H1 (cell line): ENCODE measurements at regions not wholly inside any gene's neighbourhood (a gene's known extent, or its start where the extent isn't known, plus 50 kb on each side); places are given as distances from the start of the nearest gene placed in this dataset.

Experiments
- CTCF ChIA-PET: fragments of 300-600 bp; sonication (Branson Sonifier 250); formaldehyde crosslinking; loops from one replicate; lab custom pipeline; 2021; ENCODE audit not compliant: partially characterized antibody; lab: Charles Lee
- POLR2A ChIA-PET: fragments of 300-600 bp; sonication (Branson Sonifier 250); formaldehyde crosslinking; loops from one replicate; lab custom pipeline; 2021; ENCODE audit warnings: inconsistent platforms; ENCODE audit not compliant: partially characterized antibody; lab: Charles Lee
- DNase-seq, 2 experiments: peaks; one replicate each; pipeline versions ENCODE4 v3.0.0 to v3.0.0-alpha.2; 2010 to 2022; ENCODE audit warnings: low spot score in 2 of 2, low read depth in 1 of 2, mixed read lengths in 1 of 2
- FAIRE-seq: peaks from 2 replicates; lab custom pipeline; 2011; peaks lifted over from hg19 to GRCh38; lab: Jason Lieb, UNC
- H2AFZ ChIP-seq: 2 replicates; pipeline ENCODE4 v1.8.1; 2012; ENCODE audit warnings: low read length, inconsistent platforms
- H2AK5ac ChIP-seq: 2 replicates; pipeline ENCODE4 v1.6.1; 2013; ENCODE audit warnings: low read depth, low read length
- H2BK120ac ChIP-seq: replicated peaks from 2 replicates; pipeline ENCODE3; 2013; ENCODE audit warnings: low read depth, low read length, inconsistent platforms
- H2BK12ac ChIP-seq: 2 replicates; pipeline ENCODE4 v1.6.1; 2013; ENCODE audit warnings: low read depth, low read length
- H2BK15ac ChIP-seq: 2 replicates; pipeline ENCODE4 v1.6.1; 2013; ENCODE audit warnings: low read length
- H2BK20ac ChIP-seq: 2 replicates; pipeline ENCODE4 v1.6.1; 2013; ENCODE audit warnings: low read length
- H2BK5ac ChIP-seq: 2 replicates; pipeline ENCODE4 v1.6.1; 2013; ENCODE audit warnings: low read depth, low read length
- H3K14ac ChIP-seq: 2 replicates; pipeline ENCODE4 v1.6.1; 2013; ENCODE audit warnings: inconsistent platforms; ENCODE audit not compliant: insufficient read length
- H3K18ac ChIP-seq: 2 replicates; pipeline ENCODE4 v1.6.1; 2013; ENCODE audit warnings: low read length; ENCODE audit errors: extremely low read depth
- H3K23ac ChIP-seq: 2 replicates; pipeline ENCODE4 v1.6.1; 2013; ENCODE audit warnings: inconsistent platforms; ENCODE audit not compliant: insufficient read length
- H3K23me2 ChIP-seq: 2 replicates; pipeline ENCODE4 v1.6.1; 2013; ENCODE audit warnings: low read depth, low read length
- H3K27ac ChIP-seq: 2 replicates; pipeline ENCODE4 v1.6.1; 2011; ENCODE audit warnings: low read depth, low read length, inconsistent platforms
- H3K27me3 ChIP-seq, 4 experiments: replicated peaks in 1 of 4; 1 replicate in 1 of 4; 2 replicates in 3 of 4; pipeline versions ENCODE4 v1.6.1 to v1.8.1; 2011 to 2013; ENCODE audit warnings: low read length in 3 of 4, mild to moderate bottlenecking in 3 of 4, inconsistent platforms in 2 of 4, mixed read lengths in 2 of 4, moderate library complexity in 1 of 4; ENCODE audit not compliant: control insufficient read depth in 3 of 4, insufficient read depth in 3 of 4; ENCODE audit errors: extremely low read depth in 1 of 4
- H3K36me3 ChIP-seq, 4 experiments: 2 replicates each; pipeline versions ENCODE4 v1.6.1 to v1.8.1; 2011 to 2013; ENCODE audit warnings: mild to moderate bottlenecking in 4 of 4, low read length in 3 of 4, moderate library complexity in 2 of 4, control low read depth in 1 of 4, inconsistent platforms in 1 of 4; ENCODE audit not compliant: insufficient read depth in 4 of 4, control insufficient read depth in 2 of 4
- H3K4ac ChIP-seq: replicated peaks from 2 replicates; pipeline ENCODE3; 2013; ENCODE audit warnings: low read length, low read depth, mixed read lengths, inconsistent platforms; ENCODE audit not compliant: insufficient read length
- H3K4me1 ChIP-seq, 4 experiments: replicated peaks in 1 of 4; 1 replicate in 1 of 4; 2 replicates in 3 of 4; pipeline versions ENCODE4 v1.6.1 to v1.8.1; 2011 to 2013; ENCODE audit warnings: low read length in 3 of 4, inconsistent platforms in 2 of 4, mixed read lengths in 1 of 4; ENCODE audit not compliant: insufficient read depth in 4 of 4, control insufficient read depth in 3 of 4
- H3K4me2 ChIP-seq, 2 experiments: 2 replicates each; pipeline versions ENCODE4 v1.6.1 to v1.8.1; 2011 to 2013; ENCODE audit warnings: low read depth in 2 of 2, low read length in 2 of 2, control low read depth in 1 of 2, inconsistent platforms in 1 of 2, mild to moderate bottlenecking in 1 of 2; ENCODE audit not compliant: insufficient read depth in 1 of 2
- H3K4me3 ChIP-seq, 4 experiments: fragments of 200-600, 300-600 bp in 1 of 4; sonication (generic), shearing (Covaris generic), sonication (Bioruptor Twin) in 1 of 4; 2 replicates each; pipeline versions ENCODE4 v1.5.1 to v1.8.1; 2011 to 2016; ENCODE audit warnings: low read length in 4 of 4, low read depth in 3 of 4, control low read depth in 2 of 4, inconsistent platforms in 2 of 4, mild to moderate bottlenecking in 2 of 4, mixed read lengths in 1 of 4, moderate library complexity in 1 of 4; ENCODE audit not compliant: insufficient read depth in 2 of 4; ENCODE audit errors: extremely low read depth in 1 of 4
- H3K56ac ChIP-seq: replicated peaks from 2 replicates; pipeline ENCODE3; 2013; ENCODE audit warnings: low read depth, mild to moderate bottlenecking, mixed read lengths, low read length, inconsistent platforms; ENCODE audit not compliant: insufficient read length
- H3K79me1 ChIP-seq: 2 replicates; pipeline ENCODE4 v1.6.1; 2013; ENCODE audit warnings: low read depth, low read length, control low read depth
- H3K79me2 ChIP-seq, 2 experiments: 2 replicates each; pipeline versions ENCODE4 v1.6.1 to v1.8.1; 2012 to 2013; ENCODE audit warnings: low read length in 2 of 2, mild to moderate bottlenecking in 2 of 2, inconsistent platforms in 1 of 2; ENCODE audit not compliant: insufficient read depth in 2 of 2, control insufficient read depth in 1 of 2
- H3K9ac ChIP-seq, 4 experiments: replicated peaks in 1 of 4; 1 replicate in 1 of 4; 2 replicates in 3 of 4; pipeline versions ENCODE4 v1.6.1 to v1.8.1; 2011 to 2013; ENCODE audit warnings: low read depth in 3 of 4, low read length in 3 of 4, control low read depth in 2 of 4, mild to moderate bottlenecking in 2 of 4, moderate library complexity in 2 of 4, inconsistent platforms in 1 of 4; ENCODE audit errors: extremely low read depth in 1 of 4
- H3K9me3 ChIP-seq, 2 experiments: 2 replicates each; pipeline versions ENCODE4 v1.6.1 to v1.8.1; 2012 to 2013; ENCODE audit warnings: mild to moderate bottlenecking in 2 of 2, moderate library complexity in 2 of 2, control low read depth in 1 of 2, inconsistent platforms in 1 of 2, low read depth in 1 of 2, low read length in 1 of 2, mixed read lengths in 1 of 2; ENCODE audit not compliant: insufficient read depth in 2 of 2
- H4K20me1 ChIP-seq, 2 experiments: replicated peaks in 1 of 2; 2 replicates each; pipeline versions ENCODE3 to v1.8.1; 2011 to 2013; ENCODE audit warnings: inconsistent platforms in 2 of 2, low read length in 2 of 2, mild to moderate bottlenecking in 1 of 2; ENCODE audit not compliant: insufficient read depth in 2 of 2, control insufficient read depth in 1 of 2
- H4K5ac ChIP-seq: 2 replicates; pipeline ENCODE4 v1.6.1; 2013; ENCODE audit warnings: low read length, low read depth, mixed read lengths, inconsistent platforms; ENCODE audit not compliant: insufficient read length
- H4K8ac ChIP-seq: 2 replicates; pipeline ENCODE4 v1.8.0; 2013; ENCODE audit warnings: mild to moderate bottlenecking, moderate library complexity, low read length, inconsistent platforms; ENCODE audit not compliant: insufficient read depth; ENCODE audit errors: extremely low read depth
- H4K91ac ChIP-seq: replicated peaks from 2 replicates; pipeline ENCODE3; 2013; ENCODE audit warnings: low read length, mixed read lengths, inconsistent platforms; ENCODE audit not compliant: insufficient read length
- BCL11A ChIP-seq, 2 experiments: IDR thresholded peaks; one replicate each; pipeline ENCODE4 v1.6.1; 2011; ENCODE audit warnings: low read depth in 2 of 2, low read length in 2 of 2, mild to moderate bottlenecking in 2 of 2
- CBX5 ChIP-seq: fragments of 300-800, 300-1000 bp; sonication (generic); IDR thresholded peaks from 2 replicates; pipeline ENCODE4 v1.7.1; 2016; ENCODE audit warnings: antibody characterized with exemption, low read length, low read depth
- HDAC2 ChIP-seq, 2 experiments: fragments of 300-600 bp in 1 of 2; sonication (generic) in 1 of 2; IDR thresholded peaks; 2 replicates each; pipeline ENCODE4 v1.6.1; 2011 to 2012; ENCODE audit warnings: low read depth in 2 of 2, low read length in 2 of 2, mild to moderate bottlenecking in 2 of 2, moderate library complexity in 2 of 2, borderline replicate concordance in 1 of 2, inconsistent platforms in 1 of 2
- RFX5 ChIP-seq: IDR thresholded peaks from 2 replicates; pipeline ENCODE4 v1.6.1; 2011; ENCODE audit warnings: low read depth, low read length, improper control_type of control experiment, borderline replicate concordance
- TAF1 ChIP-seq: IDR thresholded peaks from 2 replicates; pipeline ENCODE4 v1.6.1; 2011; ENCODE audit warnings: mild to moderate bottlenecking, low read depth, low read length
- TBP ChIP-seq: IDR thresholded peaks from 2 replicates; pipeline ENCODE4 v1.6.1; 2011; ENCODE audit warnings: low read depth, low read length, improper control_type of control experiment
- TEAD4 ChIP-seq: IDR thresholded peaks from 2 replicates; pipeline ENCODE4 v1.6.1; 2012; ENCODE audit warnings: low read depth, low read length, inconsistent platforms, mixed read lengths
- WGBS, 2 experiments: shearing (Covaris generic) in 1 of 2; methylation state at CpG; one replicate each; pipeline versions ENCODE4 v1.1.6 to v1.1.7; 2013 to 2015; ENCODE audit warnings: low lambda C conversion rate in 2 of 2, mixed read lengths in 2 of 2, inconsistent platforms in 1 of 2, low coverage in 1 of 2, missing lambda C conversion rate in 1 of 2; ENCODE audit not compliant: insufficient replicate concordance in 2 of 2, insufficient coverage in 1 of 2, insufficient read length in 1 of 2; ENCODE audit errors: extremely low coverage in 1 of 2, missing lambda C conversion rate in 1 of 2; 5-methylcytosine and 5-hydroxymethylcytosine counted together
- TF ChIP-seq, protein P1 (sequence below): IDR thresholded peaks from 2 replicates; pipeline ENCODE4 v1.6.1; 2012; ENCODE audit warnings: inconsistent platforms
- TF ChIP-seq, protein P2 (sequence below): IDR thresholded peaks from 2 replicates; pipeline ENCODE4 v1.6.1; 2012; ENCODE audit warnings: low read length, inconsistent platforms

- ChIA-PET POLR2A (interaction anchor here (0.6 to 3.5 kb wide), 3 partner anchors 11 to 134 kb away, joined by 3 to 11 read pairs (median 5); partner anchors contain the start of gene TRIM13), CTCF (interaction anchor here (0.6 to 2.2 kb wide), 3 partner anchors 11 to 506 kb away, joined by 3 to 6 read pairs (median 3); no protein-coding TSS in a partner anchor)
- no peak overlapping the region for H3K9ac ChIP-seq
- no peak overlapping the region for H3K4ac ChIP-seq
- no peak overlapping the region for H3K56ac ChIP-seq
- H3K4me3 ChIP-seq, result peak overlapping the region; percentile 34 to 85 (median 40); a peak in 7 of 8 replicates
- no peak overlapping the region for H4K5ac ChIP-seq
- H3K4me1 ChIP-seq, result peaks cover 8 to 45% (median 26%) of the 10 kb centered on the region in 4 experiments
- H2BK12ac ChIP-seq, result no peak overlapping the region
- no peaks in the 10 kb centered on the region for H3K9me3 ChIP-seq
- DNase-seq, result peak in 1 of 2 experiments; percentile 77
- peak overlapping the region; percentile 88 to 98 for H3K4me2 ChIP-seq
- no peak overlapping the region for H2BK120ac ChIP-seq
- peaks cover 23% of the 10 kb centered on the region; the same call in 1 of the 2 replicates for H3K23me2 ChIP-seq
- H3K79me2 ChIP-seq, result no peaks in the 10 kb centered on the region
- 2% methylated on average over 53 of the region's 63 CpGs; no CpG with 5 or more reads in 1 of the 2 experiments for WGBS, 2 experiments
- no peak overlapping the region for H3K14ac ChIP-seq
- no peak overlapping the region for H2AFZ ChIP-seq
- FAIRE-seq, result no peak
- no peak overlapping the region for H2BK15ac ChIP-seq
- no peaks in the 10 kb centered on the region; a peak in 1 of 8 replicates for H3K36me3 ChIP-seq
- peaks cover 72 to 98% (median 91%) of the 10 kb centered on the region in 4 experiments for H3K27me3 ChIP-seq
- no peak overlapping the region for H3K18ac ChIP-seq
- H4K20me1 ChIP-seq, result peaks cover 5 to 14% of the 10 kb centered on the region in 2 experiments
- no peak overlapping the region for H3K27ac ChIP-seq
- H2AK5ac ChIP-seq, result no peak overlapping the region
- no peak overlapping the region for H2BK20ac ChIP-seq
- no peak overlapping the region for H3K23ac ChIP-seq
- H3K79me1 ChIP-seq, result no peaks in the 10 kb centered on the region
- H4K91ac ChIP-seq, result no peak overlapping the region
- H4K8ac ChIP-seq, result no peak overlapping the region; the same call in 1 of the 2 replicates
- H2BK5ac ChIP-seq, result no peak overlapping the region
- TF ChIP-seq TBP (peak; percentile 13; the same call in 1 of the 2 replicates), TAF1 (no peak), TEAD4 (no peak), CBX5 (no peak), HDAC2 (IDR thresholded peaks at IDR 0.05; ENCODE audit: borderline replicate concordance in 1 of 2, low read depth in 2 of 2, low read length in 2 of 2) (no peak), RFX5 (no peak), BCL11A (IDR thresholded peaks at IDR 0.05; ENCODE audit: low read depth in 2 of 2, low read length in 2 of 2) (no peak)
- TF ChIP-seq, protein P1, sequence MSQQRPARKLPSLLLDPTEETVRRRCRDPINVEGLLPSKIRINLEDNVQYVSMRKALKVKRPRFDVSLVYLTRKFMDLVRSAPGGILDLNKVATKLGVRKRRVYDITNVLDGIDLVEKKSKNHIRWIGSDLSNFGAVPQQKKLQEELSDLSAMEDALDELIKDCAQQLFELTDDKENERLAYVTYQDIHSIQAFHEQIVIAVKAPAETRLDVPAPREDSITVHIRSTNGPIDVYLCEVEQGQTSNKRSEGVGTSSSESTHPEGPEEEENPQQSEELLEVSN, result peak; percentile 75
- TF ChIP-seq, protein P2, sequence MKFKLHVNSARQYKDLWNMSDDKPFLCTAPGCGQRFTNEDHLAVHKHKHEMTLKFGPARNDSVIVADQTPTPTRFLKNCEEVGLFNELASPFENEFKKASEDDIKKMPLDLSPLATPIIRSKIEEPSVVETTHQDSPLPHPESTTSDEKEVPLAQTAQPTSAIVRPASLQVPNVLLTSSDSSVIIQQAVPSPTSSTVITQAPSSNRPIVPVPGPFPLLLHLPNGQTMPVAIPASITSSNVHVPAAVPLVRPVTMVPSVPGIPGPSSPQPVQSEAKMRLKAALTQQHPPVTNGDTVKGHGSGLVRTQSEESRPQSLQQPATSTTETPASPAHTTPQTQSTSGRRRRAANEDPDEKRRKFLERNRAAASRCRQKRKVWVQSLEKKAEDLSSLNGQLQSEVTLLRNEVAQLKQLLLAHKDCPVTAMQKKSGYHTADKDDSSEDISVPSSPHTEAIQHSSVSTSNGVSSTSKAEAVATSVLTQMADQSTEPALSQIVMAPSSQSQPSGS, result no peak
Measured at GRCh38 chr13:50130123-50130946, 115.1 kb downstream of the KCNRG start.
